GM06990 (cell line): ENCODE measurements at regions not wholly inside any gene's neighbourhood (a gene's known extent, or its start where the extent isn't known, plus 50 kb on each side); places are given as distances from the start of the nearest gene placed in this dataset.
A peak's percentile ranks its signal among the peaks of the same experiment; 100 is the strongest.

ENCODE experiments used
- DNase-seq: peaks from one replicate; pipeline ENCODE4 v3.0.0-alpha.2; 2011; ENCODE audit not compliant: insufficient read length; ENCODE audit errors: extremely low read depth
- H3K27me3 ChIP-seq: replicated peaks from 2 replicates; pipeline ENCODE4 v1.6.0; 2011; ENCODE audit warnings: low read length; ENCODE audit not compliant: control insufficient read depth, insufficient read depth
- H3K36me3 ChIP-seq: 2 replicates; pipeline ENCODE4 v1.5.1; 2011; ENCODE audit warnings: low read length; ENCODE audit not compliant: control insufficient read depth, insufficient read depth
- H3K4me3 ChIP-seq: replicated peaks from 2 replicates; pipeline ENCODE4 v1.5.1; 2011; ENCODE audit warnings: low read depth, mild to moderate bottlenecking, control low read depth, low read length
- TF ChIP-seq, protein P1 (sequence below): IDR thresholded peaks from 2 replicates; pipeline ENCODE4 v1.5.1; 2011; ENCODE audit warnings: low read length, control low read depth, mild to moderate bottlenecking, inconsistent platforms; ENCODE audit not compliant: insufficient read depth, poor library complexity, severe bottlenecking

DNA sequence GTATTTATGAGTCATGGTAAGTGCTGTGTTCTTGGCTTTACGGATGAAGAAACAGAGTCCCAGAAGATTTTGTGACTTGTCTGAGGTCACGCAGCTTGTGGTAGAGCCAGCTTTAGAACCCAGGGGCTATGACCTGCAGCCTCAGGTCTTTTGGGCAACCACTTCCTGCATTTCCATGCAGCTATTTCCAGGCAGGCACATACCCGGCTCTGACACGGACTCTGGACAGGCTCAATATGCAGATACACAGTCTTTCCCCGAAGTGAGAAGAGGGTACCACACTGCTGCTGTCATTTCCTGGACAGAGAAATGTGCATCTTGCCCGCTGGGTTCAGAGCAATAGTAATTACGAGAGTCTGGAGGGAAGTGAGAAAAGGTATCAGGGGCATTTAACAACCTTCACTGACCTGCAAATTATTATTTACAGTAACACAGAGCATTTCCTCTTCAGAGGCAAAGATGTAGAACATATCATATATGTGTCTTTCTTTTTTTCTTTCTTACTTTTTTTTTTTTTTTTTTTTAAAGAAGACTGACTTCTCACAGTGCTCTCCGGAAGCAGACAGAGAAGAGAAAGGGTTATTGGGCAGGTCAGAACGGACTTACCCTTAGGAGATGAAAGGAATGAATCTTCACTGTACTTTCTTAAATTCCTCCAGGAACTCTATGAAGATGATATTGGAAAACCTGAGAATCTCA, 185.1 kb downstream of the CLIC5 start:
- H3K27me3 ChIP-seq, result no peaks in the 10 kb centered on the region
- H3K36me3 ChIP-seq, result no peaks in the 10 kb centered on the region
- TF ChIP-seq, protein P1, sequence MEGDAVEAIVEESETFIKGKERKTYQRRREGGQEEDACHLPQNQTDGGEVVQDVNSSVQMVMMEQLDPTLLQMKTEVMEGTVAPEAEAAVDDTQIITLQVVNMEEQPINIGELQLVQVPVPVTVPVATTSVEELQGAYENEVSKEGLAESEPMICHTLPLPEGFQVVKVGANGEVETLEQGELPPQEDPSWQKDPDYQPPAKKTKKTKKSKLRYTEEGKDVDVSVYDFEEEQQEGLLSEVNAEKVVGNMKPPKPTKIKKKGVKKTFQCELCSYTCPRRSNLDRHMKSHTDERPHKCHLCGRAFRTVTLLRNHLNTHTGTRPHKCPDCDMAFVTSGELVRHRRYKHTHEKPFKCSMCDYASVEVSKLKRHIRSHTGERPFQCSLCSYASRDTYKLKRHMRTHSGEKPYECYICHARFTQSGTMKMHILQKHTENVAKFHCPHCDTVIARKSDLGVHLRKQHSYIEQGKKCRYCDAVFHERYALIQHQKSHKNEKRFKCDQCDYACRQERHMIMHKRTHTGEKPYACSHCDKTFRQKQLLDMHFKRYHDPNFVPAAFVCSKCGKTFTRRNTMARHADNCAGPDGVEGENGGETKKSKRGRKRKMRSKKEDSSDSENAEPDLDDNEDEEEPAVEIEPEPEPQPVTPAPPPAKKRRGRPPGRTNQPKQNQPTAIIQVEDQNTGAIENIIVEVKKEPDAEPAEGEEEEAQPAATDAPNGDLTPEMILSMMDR, result no peak
- H3K4me3 ChIP-seq, result no peak overlapping the region
- DNase-seq, result peak; percentile 75

GRCh38 chr6:45829873-45830272, 185.8 kb downstream of the CLIC5 start:
- Histone ChIP-seq H3K27me3 (no peaks in the 10 kb centered on the region), H3K36me3 (no peaks in the 10 kb centered on the region), H3K4me3 (no peak overlapping the region)
- DNase-seq, result no peak
- TF ChIP-seq, protein P1, result no peak

DNA sequence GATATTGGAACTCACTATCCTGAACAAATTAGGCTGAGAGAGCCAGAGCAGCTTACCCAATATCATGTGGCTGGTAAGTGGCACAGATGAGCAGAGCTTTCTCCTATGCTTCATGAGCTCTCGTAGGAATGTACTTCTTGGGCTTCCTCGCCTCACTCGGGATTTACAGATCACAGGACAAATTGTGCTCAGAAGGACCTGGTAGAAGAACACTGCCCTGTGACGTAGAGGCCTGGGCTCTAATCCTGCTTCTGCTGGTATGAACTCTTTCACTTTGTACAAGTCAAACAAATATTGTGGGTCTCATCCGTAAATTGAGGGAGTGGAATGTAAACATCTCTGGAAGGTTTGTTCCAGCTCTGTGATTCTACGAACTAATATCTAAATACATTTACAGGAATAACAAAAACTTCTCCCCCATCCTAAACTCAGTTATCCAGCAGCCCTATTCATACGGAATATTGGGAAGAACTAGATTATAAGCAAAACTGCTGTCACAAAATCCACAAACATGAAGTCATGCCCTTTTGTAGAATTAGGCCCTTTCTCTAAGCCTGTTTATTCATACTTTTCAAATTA, 187.6 kb downstream of the CLIC5 start:
- TF ChIP-seq, protein P1, result no peak
- DNase-seq, result no peak

GRCh38 chr6:45822873-45823272, 192.8 kb downstream of the CLIC5 start:
- DNase-seq, result no peak
- Histone ChIP-seq H3K36me3 (no peaks in the 10 kb centered on the region), H3K27me3 (no peaks in the 10 kb centered on the region; the same call in none of the 2 replicates), H3K4me3 (no peak overlapping the region)
- TF ChIP-seq, protein P1, result no peak

More for the DNA sequence above, 187.6 kb downstream of the CLIC5 start:
- H3K36me3 ChIP-seq, result no peaks in the 10 kb centered on the region
- no peak overlapping the region for H3K4me3 ChIP-seq
- H3K27me3 ChIP-seq, result no peaks in the 10 kb centered on the region

GRCh38 chr6:45822246-45822812, 193.3 kb downstream of the CLIC5 start:
- DNase-seq, result no peak
- no peaks in the 10 kb centered on the region for H3K36me3 ChIP-seq
- TF ChIP-seq, protein P1, result no peak
- no peaks in the 10 kb centered on the region; the same call in none of the 2 replicates for H3K27me3 ChIP-seq
- no peak overlapping the region for H3K4me3 ChIP-seq
